IMR-90 (cell line): ENCODE measurements at regions not wholly inside any gene's neighbourhood (a gene's known extent, or its start where the extent isn't known, plus 50 kb on each side); places are given as distances from the start of the nearest gene placed in this dataset.
A peak's percentile ranks its signal among the peaks of the same experiment; 100 is the strongest.

ENCODE experiments used
- ATAC-seq: fragments of 200-7000 bp; cut with Tn5 transposase; 2 replicates; pipeline ENCODE4 v1.9.1; 2020; ENCODE audit warnings: low read depth, mild to moderate bottlenecking, moderate library complexity
- BruUV-seq: library from RNA; stranded (reverse); fragments of 400-500 nt; replicated peaks from 2 replicates; lab custom pipeline; 2021; lab: Mats Ljungman, UMichigan
- CTCF ChIA-PET: fragments of 300-600 bp; formaldehyde crosslinking; extraction: SDS; loops from one replicate; lab custom pipeline; 2021; ENCODE audit warnings: antibody characterized with exemption; lab: Yijun Ruan, JAX
- POLR2A ChIA-PET: fragments of 300-600 bp; sonication (Branson Sonifier 250); formaldehyde crosslinking; loops from one replicate; lab custom pipeline; 2022; ENCODE audit warnings: antibody characterized with exemption; ENCODE audit not compliant: unreplicated experiment; lab: Charles Lee
- DNase-seq: peaks from one replicate; pipeline ENCODE4 v3.0.0; 2013
- H2AFZ ChIP-seq: replicated peaks from 2 replicates; pipeline ENCODE3; 2013; ENCODE audit warnings: low read length, mild to moderate bottlenecking; ENCODE audit not compliant: poor library complexity
- H2AK5ac ChIP-seq: 2 replicates; pipeline ENCODE4 v1.6.1; 2013; ENCODE audit warnings: low read depth, low read length, inconsistent platforms
- H2AK9ac ChIP-seq: replicated peaks from 2 replicates; pipeline ENCODE3; 2013; ENCODE audit warnings: mild to moderate bottlenecking, low read depth, low read length, moderate library complexity; ENCODE audit not compliant: poor library complexity
- H2BK120ac ChIP-seq: 2 replicates; pipeline ENCODE4 v1.6.1; 2013; ENCODE audit warnings: low read depth, low read length, inconsistent platforms
- H2BK15ac ChIP-seq: 3 replicates; pipeline ENCODE4 v1.6.1; 2013; ENCODE audit warnings: low read depth, low read length, inconsistent platforms
- H2BK20ac ChIP-seq: 2 replicates; pipeline ENCODE4 v1.6.1; 2013; ENCODE audit warnings: low read depth, mild to moderate bottlenecking, inconsistent platforms, low read length, moderate library complexity
- H2BK5ac ChIP-seq: 2 replicates; pipeline ENCODE4 v1.6.1; 2013; ENCODE audit warnings: mild to moderate bottlenecking, low read depth, low read length, inconsistent platforms; ENCODE audit not compliant: poor library complexity, severe bottlenecking
- H3K14ac ChIP-seq: replicated peaks from 2 replicates; pipeline ENCODE4 v1.6.1; 2013; ENCODE audit warnings: low read depth, low read length, inconsistent platforms
- H3K18ac ChIP-seq: 2 replicates; pipeline ENCODE4 v1.6.1; 2013; ENCODE audit warnings: low read depth, low read length, control low read depth
- H3K23ac ChIP-seq: 2 replicates; pipeline ENCODE4 v1.6.1; 2013; ENCODE audit warnings: low read depth, low read length, inconsistent platforms
- H3K27ac ChIP-seq: 2 replicates; pipeline ENCODE4 v1.5.1; 2013; ENCODE audit warnings: mild to moderate bottlenecking, control low read depth, low read length; ENCODE audit not compliant: insufficient read depth
- H3K27me3 ChIP-seq: 2 replicates; pipeline ENCODE4 v1.6.1; 2013; ENCODE audit warnings: low read length; ENCODE audit not compliant: control insufficient read depth, insufficient read depth
- H3K36me3 ChIP-seq: 2 replicates; pipeline ENCODE4 v1.6.1; 2013; ENCODE audit warnings: low read length, mixed read lengths; ENCODE audit not compliant: control insufficient read depth, insufficient read depth
- H3K4ac ChIP-seq: 2 replicates; pipeline ENCODE4 v1.6.1; 2013; ENCODE audit warnings: low read depth, low read length, inconsistent platforms
- H3K4me1 ChIP-seq: 2 replicates; pipeline ENCODE4 v1.6.1; 2013; ENCODE audit warnings: low read length, mixed read lengths; ENCODE audit not compliant: control insufficient read depth, insufficient read depth
- H3K4me2 ChIP-seq: 2 replicates; pipeline ENCODE4 v1.6.1; 2013; ENCODE audit warnings: low read depth, mild to moderate bottlenecking, control low read depth, low read length, moderate library complexity
- H3K4me3 ChIP-seq: 2 replicates; pipeline ENCODE4 v1.5.1; 2013; ENCODE audit warnings: low read depth, mild to moderate bottlenecking, control low read depth, low read length, moderate library complexity; ENCODE audit not compliant: insufficient read depth
- H3K56ac ChIP-seq: 2 replicates; pipeline ENCODE4 v1.6.1; 2013; ENCODE audit warnings: low read length, inconsistent platforms; ENCODE audit not compliant: insufficient read depth; ENCODE audit errors: extremely low read depth
- H3K79me1 ChIP-seq, 2 experiments: 2 replicates each; pipeline ENCODE4 v1.6.1; 2013; ENCODE audit warnings: low read length in 2 of 2, inconsistent platforms in 1 of 2, low read depth in 1 of 2
- H3K9ac ChIP-seq: 2 replicates; pipeline ENCODE4 v1.6.1; 2013; ENCODE audit warnings: low read depth, low read length, control low read depth
- H3K9me1 ChIP-seq: 2 replicates; pipeline ENCODE4 v1.6.1; 2013; ENCODE audit warnings: low read length, inconsistent platforms; ENCODE audit not compliant: insufficient read depth
- H3K9me3 ChIP-seq: 2 replicates; pipeline ENCODE4 v1.6.1; 2013; ENCODE audit warnings: low read length; ENCODE audit not compliant: control insufficient read depth, insufficient read depth
- H4K20me1 ChIP-seq: 2 replicates; pipeline ENCODE4 v1.6.1; 2013; ENCODE audit warnings: low read length, inconsistent platforms; ENCODE audit not compliant: insufficient read depth
- H4K5ac ChIP-seq: 2 replicates; pipeline ENCODE4 v1.6.1; 2013; ENCODE audit warnings: mild to moderate bottlenecking, low read depth, low read length, control low read depth
- H4K8ac ChIP-seq, 2 experiments: 2 replicates each; pipeline ENCODE4 v1.6.1; 2013; ENCODE audit warnings: low read depth in 2 of 2, low read length in 2 of 2, control low read depth in 1 of 2, inconsistent platforms in 1 of 2
- H4K91ac ChIP-seq: 2 replicates; pipeline ENCODE4 v1.6.1; 2013; ENCODE audit warnings: low read depth, low read length, inconsistent platforms; ENCODE audit not compliant: insufficient read depth
- BHLHE40 ChIP-seq: fragments of 150-350 bp; IDR thresholded peaks from 2 replicates; pipeline ENCODE4 v1.6.1; 2016; ENCODE audit warnings: mild to moderate bottlenecking, low read depth, low read length
- RFX5 ChIP-seq: IDR thresholded peaks from 2 replicates; pipeline ENCODE4 v1.8.0; 2012; ENCODE audit warnings: low read depth, mild to moderate bottlenecking, low read length, moderate library complexity
- WGBS, 2 experiments: methylation state at CpG; one replicate each; pipeline versions ENCODE4 v1.1.5 to v1.1.7; 2013; ENCODE audit warnings: missing lambda C conversion rate in 2 of 2; ENCODE audit not compliant: insufficient read length in 1 of 2; ENCODE audit errors: extremely low coverage in 2 of 2; 5-methylcytosine and 5-hydroxymethylcytosine counted together
- dilution Hi-C: fragments of 300-500 bp; cut with HindIII; formaldehyde crosslinking; loops from one replicate; pipeline ENCODE4 v1.14.3; 2018; ENCODE audit warnings: low sequenced_read_pairs; ENCODE audit not compliant: unreplicated experiment
- in situ Hi-C: fragments of 300-500 bp; cut with MboI; formaldehyde crosslinking; loops from 3 replicates; pipeline ENCODE4 v1.14.3; 2019; ENCODE audit warnings: low sequenced_read_pairs, inconsistent platforms, mixed read lengths
- intact Hi-C: fragments of 100-400 bp; cut with micrococcal nuclease; formaldehyde crosslinking; loops from 2 replicates; pipeline ENCODE4 v1.10.0; 2022

DNA sequence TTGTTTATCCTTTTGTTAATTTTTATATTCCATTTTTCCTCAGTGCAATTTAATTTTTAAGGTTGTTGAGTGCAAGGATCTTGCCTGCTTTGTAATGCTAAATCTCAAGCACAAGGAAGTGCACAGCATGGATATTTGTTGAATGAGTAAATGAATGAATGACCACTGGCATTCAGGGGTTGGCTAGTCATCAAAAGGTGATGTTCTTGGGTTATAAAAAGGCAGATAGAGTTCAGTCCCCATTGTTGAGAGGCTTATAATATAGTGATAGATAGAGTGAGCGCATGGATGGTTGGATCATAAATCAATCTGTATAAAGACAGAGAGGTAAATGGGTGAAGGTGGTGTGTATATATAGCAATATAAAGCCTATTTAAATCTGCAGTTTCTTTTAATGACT, 193.2 kb upstream of the KLF6 start:
- Histone ChIP-seq H2AFZ (no peak overlapping the region), H3K14ac (no peak overlapping the region), H2BK120ac (peak overlapping the region; percentile 88; the same call in 1 of the 2 replicates), H3K79me1 (no peaks in the 10 kb centered on the region), H2AK9ac (no peak overlapping the region), H3K56ac (no peak overlapping the region), H4K5ac (no peak overlapping the region), H4K91ac (no peak overlapping the region), H2AK5ac (no peak overlapping the region), H2BK15ac (peak overlapping the region; percentile 59; the same call in 2 of the 3 replicates), H3K27me3 (no peaks in the 10 kb centered on the region), H3K18ac (no peak overlapping the region; the same call in 1 of the 2 replicates), H4K20me1 (no peaks in the 10 kb centered on the region), H3K27ac (no peak overlapping the region), H3K4me1 (0 out of 2 replicates have a peak, but pooled peaks cover 2% of the 10 kb centered on the region), H3K36me3 (no peaks in the 10 kb centered on the region), H3K4me2 (no peak overlapping the region), H3K4me3 (no peak overlapping the region), H4K8ac (peak overlapping the region; percentile 5 to 74; a peak in 1 of 4 replicates), H3K4ac (no peak overlapping the region), H2BK20ac (peak overlapping the region; percentile 79; the same call in 1 of the 2 replicates), H3K9me1 (peaks cover 4% of the 10 kb centered on the region), H3K9ac (no peak overlapping the region), H2BK5ac (peak overlapping the region; percentile 67), H3K23ac (no peak overlapping the region), H3K9me3 (peaks cover under 1% of the 10 kb centered on the region; the same call in 1 of the 2 replicates)
- intact Hi-C loops (no loop called here), dilution Hi-C loops (no loop called here), in situ Hi-C loops (no loop called here)
- no CpG with 5 or more reads among the region's 1 CpG for WGBS, 2 experiments
- POLR2A ChIA-PET = no interaction called here
- ATAC-seq (peak; percentile 40; the same call in 1 of the 2 replicates), DNase-seq (peak; percentile 74)
- no TSS peak for BruUV-seq
- CTCF ChIA-PET = no interaction called here
- TF ChIP-seq BHLHE40 (no peak), RFX5 (no peak)
